Stomach (tissue), 8 donors: ENCODE measurements at regions not wholly inside any gene's neighbourhood (a gene's known extent, or its start where the extent isn't known, plus 50 kb on each side); places are given as distances from the start of the nearest gene placed in this dataset.
A peak's percentile ranks its signal among the peaks of the same experiment; 100 is the strongest.

Experiments used
- DNase-seq, 2 donors: peaks; one replicate each; pipeline versions ENCODE4 v3.0.0 to v3.0.0-alpha.2; 2013 to 2019
- H3K27ac ChIP-seq, 5 donors: fragments of 200-600 bp in 4 of 5; sonication (generic) in 4 of 5; one replicate each; pipeline ENCODE4 v1.5.1; 2013 to 2019; ENCODE audit warnings: mild to moderate bottlenecking in 1 of 5, moderate library complexity in 1 of 5
- H3K27me3 ChIP-seq, 3 donors: fragments of 200-600 bp; sonication (generic); one replicate each; pipeline ENCODE4 v1.5.1; 2017 to 2019; ENCODE audit warnings: mixed run types in 1 of 3
- H3K36me3 ChIP-seq, 4 donors: fragments of 200-600 bp; sonication (generic); 1 replicate in 3 of 4; 2 replicates in 1 of 4; pipeline ENCODE4 v1.5.1; 2016 to 2019
- H3K4me1 ChIP-seq, 4 donors: fragments of 200-600 bp; sonication (generic); one replicate each; pipeline ENCODE4 v1.5.1; 2016 to 2019
- H3K4me3 ChIP-seq, 4 donors: fragments of 200-600 bp; sonication (generic) in 3 of 4; one replicate each; pipeline ENCODE4 v1.5.1; 2016 to 2019; ENCODE audit warnings: mild to moderate bottlenecking in 1 of 4
- H3K9me3 ChIP-seq, 4 donors: fragments of 200-600 bp; sonication (generic); one replicate each; pipeline ENCODE4 v1.5.1; 2016 to 2019
- CTCF ChIP-seq, 7 experiments: fragments of 450-650 bp in 4 of 7; fragments of 200-600 bp in 3 of 7; sonication (generic) in 3 of 7; IDR thresholded peaks; one replicate each; pipeline ENCODE4 v1.5.1; 2016 to 2019; ENCODE audit warnings: antibody characterized with exemption in 7 of 7, control low read depth in 2 of 7, mild to moderate bottlenecking in 1 of 7
- EP300 ChIP-seq: sonication (generic); formaldehyde crosslinking; IDR thresholded peaks from one replicate; pipeline ENCODE4 v1.6.1; 2017; ENCODE audit warnings: antibody characterized with exemption
- POLR2A ChIP-seq, 4 donors: fragments of 450-650 bp; IDR thresholded peaks; one replicate each; pipeline ENCODE4 v1.6.1; 2016; ENCODE audit warnings: antibody characterized with exemption in 4 of 4, control low read depth in 2 of 4, mild to moderate bottlenecking in 1 of 4, moderate library complexity in 1 of 4
- POLR2AphosphoS5 ChIP-seq, 3 donors: sonication (generic); formaldehyde crosslinking; IDR thresholded peaks; one replicate each; pipeline ENCODE4 v1.6.1; 2016; ENCODE audit warnings: antibody characterized with exemption in 3 of 3
- WGBS, 5 donors: extraction: QIAGEN DNeasy Blood & Tissue Kit in 3 of 5; methylation state at CpG; one replicate each; pipeline versions ENCODE4 v1.1.5 to v1.1.7; 2013 to 2018; 5-methylcytosine and 5-hydroxymethylcytosine counted together
- intact Hi-C: fragments of 100-400 bp; cut with DNase I; formaldehyde crosslinking; loops from one replicate; pipeline ENCODE4 v1.15.1; 2023; ENCODE audit warnings: low total_unique reads
- donor health status: healthy with polysubstance abuse.
- donor health status: Bipolar disorder and iron deficiency.
- donor health status: healthy.

GRCh38 chr1:232521660-232522059 lies 108.3 kb downstream of the SIPA1L2 start:
- Histone ChIP-seq H3K9me3 (no peaks in the 10 kb centered on the region), H3K36me3 (no peaks in the 10 kb centered on the region), H3K27me3 (no peaks in the 10 kb centered on the region), H3K4me3 (no peak overlapping the region), H3K27ac (no peak overlapping the region), H3K4me1 (no peaks in the 10 kb centered on the region)
- WGBS, 5 donors, result 74 to 89% (median 84%) methylated on average over 1 of the region's 1 CpG
- intact Hi-C loops, result no loop called here
- no peak for TF ChIP-seq EP300
- TF ChIP-seq POLR2AphosphoS5 (IDR thresholded peaks at IDR 0.05), result no peak
- no peak for TF ChIP-seq POLR2A (IDR thresholded peaks at IDR 0.05)
- no peak for TF ChIP-seq CTCF (IDR thresholded peaks at IDR 0.05)
- no peak for DNase-seq

- H3K27ac ChIP-seq, result no peak overlapping the region
- 74 to 92% (median 87%) methylated on average over 11 of the region's 11 CpGs for WGBS, 5 donors
- H3K27me3 ChIP-seq, result no peaks in the 10 kb centered on the region
- intact Hi-C loops, result no loop called here
- H3K9me3 ChIP-seq, result no peaks in the 10 kb centered on the region
- TF ChIP-seq EP300 (no peak), POLR2A (IDR thresholded peaks at IDR 0.05) (no peak), POLR2AphosphoS5 (IDR thresholded peaks at IDR 0.05) (no peak), CTCF (IDR thresholded peaks at IDR 0.05) (no peak)
- peaks cover 0 to 11% (median 6%) of the 10 kb centered on the region in 4 donors for H3K36me3 ChIP-seq
- peak in 1 of 2 donors; percentile 35 for DNase-seq
- no peaks in the 10 kb centered on the region for H3K4me1 ChIP-seq
- no peak overlapping the region for H3K4me3 ChIP-seq
Observed at GRCh38 chr1:232519186-232519585, 110.7 kb downstream of the SIPA1L2 start.

- peaks cover 0 to 3% (median 0%) of the 10 kb centered on the region in 4 donors for H3K4me1 ChIP-seq
- no peaks in the 10 kb centered on the region for H3K9me3 ChIP-seq
- H3K4me3 ChIP-seq, result no peak overlapping the region
- no peak for DNase-seq
- no peaks in the 10 kb centered on the region for H3K27me3 ChIP-seq
- H3K27ac ChIP-seq, result no peak overlapping the region
- intact Hi-C loops, result no loop called here
- peaks cover 0 to 18% (median 10%) of the 10 kb centered on the region in 4 donors for H3K36me3 ChIP-seq
- WGBS, 5 donors, result 81 to 94% (median 84%) methylated on average over 5 of the region's 5 CpGs
- no peak for TF ChIP-seq POLR2AphosphoS5 (IDR thresholded peaks at IDR 0.05)
- TF ChIP-seq CTCF (IDR thresholded peaks at IDR 0.05), result no peak
- no peak for TF ChIP-seq POLR2A (IDR thresholded peaks at IDR 0.05)
- no peak for TF ChIP-seq EP300
Observed at GRCh38 chr1:232518349-232518748, 111.6 kb downstream of the SIPA1L2 start.

- H3K27ac ChIP-seq, result no peak overlapping the region
- peaks cover 0 to 18% (median 10%) of the 10 kb centered on the region in 4 donors for H3K36me3 ChIP-seq
Observed at GRCh38 chr1:232517204-232517603, 112.7 kb downstream of the SIPA1L2 start.

More at GRCh38 chr1:232517204-232517603, 112.7 kb downstream of the SIPA1L2 start:
- DNase-seq, result no peak
- Histone ChIP-seq H3K4me3 (no peak overlapping the region), H3K4me1 (peaks cover 0 to 4% (median 0%) of the 10 kb centered on the region in 4 donors), H3K27me3 (no peaks in the 10 kb centered on the region), H3K9me3 (no peaks in the 10 kb centered on the region)
- TF ChIP-seq POLR2AphosphoS5 (IDR thresholded peaks at IDR 0.05) (no peak), EP300 (no peak), CTCF (IDR thresholded peaks at IDR 0.05) (no peak), POLR2A (IDR thresholded peaks at IDR 0.05) (no peak)
- intact Hi-C loops, result no loop called here
- WGBS, 5 donors, result 84 to 93% (median 90%) methylated on average over 4 of the region's 4 CpGs
